ENCODE measurements at regions not wholly inside any gene's neighbourhood (a gene's known extent, or its start where the extent isn't known, plus 50 kb on each side); places are given as distances from the start of the nearest gene placed in this dataset.
"Not testable (repeated sequence)": the region's sequence is repeated elsewhere in the genome, so short reads cannot be mapped to it uniquely, and the experiment has no call there.

DNA sequence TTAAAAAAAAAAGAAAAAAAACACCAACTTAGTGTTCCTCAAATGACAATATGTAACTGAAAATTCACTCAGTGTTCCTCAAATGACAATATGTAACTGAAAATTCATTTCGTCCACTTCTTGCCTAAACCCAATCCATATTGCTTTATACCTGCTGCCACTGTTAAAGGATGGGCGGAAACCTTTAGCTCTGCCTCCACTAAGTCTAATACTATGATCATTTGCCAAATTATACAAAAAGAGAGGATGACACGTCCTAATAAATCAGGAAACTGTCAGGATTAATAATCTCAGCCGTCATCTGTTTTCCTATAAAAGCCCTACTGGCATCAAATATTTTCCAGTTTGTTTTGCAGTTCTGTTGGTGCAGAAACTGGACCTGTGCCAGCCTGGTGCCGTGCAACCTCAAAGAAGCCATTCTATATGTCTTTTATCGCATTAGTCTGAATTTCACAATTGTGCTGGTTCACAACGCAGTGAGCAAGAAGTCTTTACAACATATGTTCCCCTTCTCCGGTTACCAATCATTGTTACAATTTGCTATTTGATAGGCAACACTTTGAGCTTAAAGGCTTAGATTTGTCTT lies 160.4 kb upstream of the KCNH8 start:
- DNase-seq, result no peak

- no peak for DNase-seq
These were observed 161.2 kb upstream of the KCNH8 start for GRCh38 chr3:18987070-18987469.

- DNase-seq, result no peak
These were observed 165.4 kb upstream of the KCNH8 start for GRCh38 chr3:18982920-18983319.

DNA sequence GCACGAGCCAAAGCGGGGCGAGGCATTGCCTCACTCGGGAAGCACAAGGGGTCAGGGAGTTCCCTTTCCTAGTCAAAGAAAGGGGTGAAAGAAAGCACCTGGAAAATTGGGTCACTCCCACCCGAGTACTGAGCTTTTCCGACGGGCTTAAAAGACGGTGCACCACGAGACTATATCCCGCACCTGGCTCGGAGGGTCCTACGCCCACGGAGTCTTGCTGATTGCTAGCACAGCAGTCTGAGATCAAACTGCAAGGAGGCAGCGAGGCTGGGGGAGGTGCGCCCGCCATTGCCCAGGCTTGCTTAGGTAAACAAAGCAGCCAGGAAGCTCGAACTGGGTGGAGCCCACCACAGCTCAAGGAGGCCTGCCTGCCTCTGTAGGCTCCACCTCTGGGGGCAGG lies 172.2 kb upstream of the KCNH8 start:
- not testable (repeated sequence) for DNase-seq

GRCh38 chr3:18968120-18968519 lies 180.2 kb upstream of the KCNH8 start:
- DNase-seq, result no peak

- no peak for DNase-seq
These were observed 182.5 kb upstream of the KCNH8 start for GRCh38 chr3:18965781-18966180.

GRCh38 chr3:18964640-18965039 lies 183.7 kb upstream of the KCNH8 start:
- DNase-seq, result no peak

DNA sequence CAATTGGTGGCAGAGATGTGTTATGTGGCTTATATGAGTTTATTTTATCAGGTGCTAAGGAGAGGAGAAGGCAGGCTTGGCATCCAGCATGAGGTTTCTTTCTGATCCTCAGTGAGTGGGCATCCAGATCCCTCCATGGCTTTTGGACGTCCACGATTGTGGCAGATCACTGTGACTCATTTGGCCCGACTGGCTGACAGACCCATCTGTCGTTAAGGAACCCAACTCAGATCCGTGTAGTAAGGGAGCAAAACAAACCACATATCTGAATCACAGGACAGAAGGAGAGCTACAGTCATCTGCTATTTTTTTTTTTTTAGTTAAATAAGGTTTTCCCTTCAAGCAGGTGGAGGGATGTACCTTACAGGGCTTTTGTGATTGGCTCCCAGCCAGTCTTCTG lies 197.0 kb upstream of the KCNH8 start:
- DNase-seq, result no peak

DNA sequence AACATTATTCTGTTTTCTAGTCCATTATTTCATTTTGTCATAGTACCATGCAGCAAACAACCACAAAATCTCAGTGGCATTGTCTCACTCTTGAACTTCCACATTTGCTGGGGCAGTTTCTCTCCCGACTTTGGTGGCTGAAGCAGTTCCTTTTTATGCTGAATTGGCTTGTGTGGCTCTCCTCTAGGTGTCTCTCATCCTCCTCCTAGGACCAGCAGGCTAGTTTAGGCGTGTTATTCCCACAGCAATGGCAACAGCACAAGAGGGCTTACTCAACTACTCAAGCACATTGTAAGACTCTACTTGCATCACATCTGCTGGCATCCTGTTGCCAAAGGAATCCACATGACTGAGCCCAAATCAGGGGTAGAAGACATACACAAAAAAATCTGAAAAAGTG lies 201.8 kb upstream of the KCNH8 start:
- no peak for DNase-seq

- no peak for DNase-seq
These were observed 210.7 kb upstream of the KCNH8 start for GRCh38 chr3:18937574-18937973.

DNA sequence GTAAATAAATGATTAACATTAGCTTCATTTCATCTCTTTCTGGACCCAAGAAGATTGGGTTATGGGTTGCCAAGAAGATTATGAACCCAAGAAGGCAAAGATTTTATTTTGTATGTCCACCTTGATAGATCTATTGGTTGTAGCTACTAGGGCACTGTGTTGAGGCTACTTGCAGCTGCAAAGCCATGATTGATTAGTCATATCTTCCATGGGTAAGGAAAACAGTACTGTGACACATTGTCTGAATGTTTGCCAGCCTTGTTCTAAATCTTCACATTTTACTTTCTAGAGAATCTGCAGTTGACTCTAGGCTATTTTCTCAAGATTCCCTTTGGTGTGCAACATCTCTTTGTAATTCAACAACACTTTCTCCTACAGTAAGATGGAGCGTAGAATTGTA lies 229.2 kb upstream of the KCNH8 start:
- DNase-seq, result no peak

DNA sequence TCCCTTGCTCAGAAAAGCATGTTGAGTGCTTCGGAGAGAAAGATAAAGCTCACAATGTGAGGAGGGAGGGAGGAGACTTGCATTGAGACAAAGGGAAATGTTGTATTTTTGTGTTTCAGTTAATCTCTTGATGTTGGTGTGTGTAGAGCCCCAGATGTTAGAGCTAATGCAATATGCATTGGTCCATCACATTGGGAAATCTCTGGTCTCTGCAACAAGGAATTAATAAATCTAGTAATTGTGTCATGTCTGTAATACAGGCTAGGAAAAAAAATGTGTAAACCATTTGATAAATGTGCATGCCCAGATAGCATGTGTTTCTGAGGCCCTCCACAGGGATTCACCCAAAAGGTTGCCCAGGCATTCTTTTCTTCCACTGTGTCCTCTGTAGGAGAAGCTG lies 230.4 kb upstream of the KCNH8 start:
- DNase-seq, result no peak

DNA sequence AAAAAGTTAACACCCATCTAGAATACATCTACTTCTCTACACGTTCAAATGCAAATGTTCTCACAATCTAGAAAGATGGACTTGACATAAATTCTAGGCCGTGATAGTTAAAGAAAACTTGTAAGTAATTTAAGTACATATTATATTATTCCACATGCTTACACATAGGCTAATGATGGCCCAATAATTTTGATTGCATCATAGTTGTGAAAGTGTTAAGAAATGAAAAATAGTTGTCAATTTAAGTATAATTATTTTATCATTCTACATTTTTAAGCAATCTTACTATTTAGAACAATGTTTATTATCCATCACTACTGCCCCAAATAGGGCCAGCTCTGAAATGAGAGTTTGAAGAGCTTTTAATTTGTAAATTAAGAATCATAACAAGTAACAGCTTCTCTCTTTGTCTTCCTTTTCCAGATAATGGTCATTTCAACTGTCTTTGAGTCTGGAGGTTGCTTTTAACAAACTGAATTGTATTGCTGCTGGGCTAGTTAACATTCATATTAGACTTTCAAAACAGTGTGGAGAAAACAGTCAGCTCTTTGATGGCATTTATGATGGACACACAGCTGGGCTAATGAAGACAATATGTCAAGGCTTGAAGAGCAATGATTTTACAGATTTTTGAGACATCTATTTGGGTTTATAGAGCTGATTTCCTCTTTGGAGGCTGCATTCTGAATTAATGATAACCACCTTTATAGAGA lies 246.1 kb upstream of the KCNH8 start:
- DNase-seq, result no peak

DNA sequence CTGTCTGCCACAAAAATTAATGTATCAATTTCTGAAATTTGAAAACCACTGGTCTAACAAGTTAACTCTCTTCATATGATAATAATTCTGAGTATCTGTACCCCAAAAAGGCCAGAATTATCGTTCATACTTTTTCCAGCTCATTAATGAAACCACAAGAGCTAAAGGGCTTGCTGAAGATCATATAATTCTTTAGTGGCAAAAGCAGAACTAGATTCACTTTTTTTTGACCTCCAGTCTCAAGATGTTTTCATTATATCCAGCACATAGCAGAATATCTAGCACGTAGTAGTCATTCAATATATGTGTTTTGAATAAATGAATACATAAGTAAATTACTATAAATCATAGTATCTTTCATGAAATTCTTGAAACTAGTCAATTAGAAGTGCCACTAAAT lies 246.7 kb upstream of the KCNH8 start:
- DNase-seq, result no peak

GRCh38 chr3:18900994-18901393 lies 247.3 kb upstream of the KCNH8 start:
- DNase-seq, result no peak

DNA sequence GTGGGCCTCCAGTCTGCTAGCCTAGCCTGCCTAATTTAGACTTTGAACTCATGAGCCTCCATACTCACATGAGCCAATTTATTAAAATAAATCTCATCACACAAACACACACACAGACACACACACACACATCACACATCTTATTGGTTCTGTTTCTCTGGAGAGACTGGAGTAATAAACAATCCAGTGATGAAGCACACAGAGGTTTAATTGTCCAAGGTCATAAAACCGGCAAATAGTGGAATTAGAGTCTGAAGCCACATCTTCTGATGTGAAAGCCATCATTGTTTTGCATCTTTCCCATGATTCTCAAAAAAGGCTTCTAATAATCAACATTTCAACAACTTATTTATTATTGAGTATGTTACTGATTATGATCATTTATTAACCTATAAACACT lies 249.4 kb upstream of the KCNH8 start:
- DNase-seq, result no peak

GRCh38 chr3:18892756-18893155 lies 255.6 kb upstream of the KCNH8 start:
- DNase-seq, result no peak

GRCh38 chr3:18892047-18892446 lies 256.3 kb upstream of the KCNH8 start:
- DNase-seq, result no peak

- DNase-seq, result peak; percentile 34
These were observed 256.7 kb upstream of the KCNH8 start for GRCh38 chr3:18891641-18892040.

- DNase-seq, result no peak
These were observed 257.9 kb upstream of the KCNH8 start for GRCh38 chr3:18890449-18890848.

DNA sequence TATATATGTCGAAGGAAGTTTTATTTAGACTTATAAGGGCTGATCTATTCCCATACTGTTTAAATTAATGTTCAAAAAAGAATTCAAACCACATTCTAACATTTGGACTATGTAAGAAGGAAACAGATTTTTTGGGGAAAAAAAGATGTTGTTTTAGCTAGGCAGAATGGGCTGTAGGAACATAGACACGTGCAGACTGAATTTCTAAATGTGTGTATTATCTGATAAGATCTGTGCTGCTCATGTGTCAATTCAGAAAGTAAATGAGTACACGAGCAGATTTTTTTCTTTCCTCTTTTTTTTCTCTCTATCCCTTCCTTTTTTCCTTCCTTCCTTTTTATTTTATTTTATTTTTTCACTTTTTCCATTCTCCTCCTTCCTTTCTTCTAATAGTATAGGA lies 259.5 kb upstream of the KCNH8 start:
- DNase-seq, result no peak

DNA sequence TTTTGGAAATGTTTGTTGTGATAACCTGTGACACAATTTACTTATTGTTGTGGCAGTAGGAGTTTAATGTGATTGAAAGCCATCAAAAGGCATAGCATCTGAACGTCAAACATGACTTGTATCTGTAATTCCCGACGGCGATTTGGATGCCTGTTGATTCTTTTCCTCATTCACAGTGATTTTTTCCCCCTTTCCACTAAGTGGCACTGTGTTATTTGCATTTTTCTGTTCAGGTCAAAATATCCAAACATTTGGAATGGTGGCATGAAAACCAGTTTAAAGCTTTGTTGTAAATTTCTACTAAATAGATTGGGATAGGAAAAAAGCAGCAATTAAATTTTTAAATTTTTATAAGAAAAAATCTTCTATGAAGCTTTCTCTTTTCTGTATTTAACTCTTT lies 259.9 kb upstream of the KCNH8 start:
- DNase-seq, result no peak

DNA sequence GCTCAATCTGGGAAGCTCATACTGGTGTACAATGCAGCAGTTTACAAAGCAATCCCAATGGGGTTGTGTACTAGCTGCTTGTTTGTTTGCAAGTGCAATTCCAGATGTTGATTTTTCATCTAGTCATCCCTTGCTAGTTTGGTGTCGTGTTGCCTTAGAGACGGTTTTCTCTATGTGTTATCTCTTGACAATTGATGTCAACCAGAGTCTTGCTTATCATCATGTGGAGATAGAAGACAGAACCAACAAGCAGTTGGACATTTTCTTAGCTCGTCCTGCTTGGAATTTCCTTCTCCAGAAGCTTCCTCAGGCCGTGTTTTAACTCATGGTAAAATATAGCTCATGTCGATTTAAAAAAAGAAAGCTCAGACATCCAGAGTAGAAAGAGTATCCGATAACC lies 262.0 kb upstream of the KCNH8 start:
- DNase-seq, result no peak

DNA sequence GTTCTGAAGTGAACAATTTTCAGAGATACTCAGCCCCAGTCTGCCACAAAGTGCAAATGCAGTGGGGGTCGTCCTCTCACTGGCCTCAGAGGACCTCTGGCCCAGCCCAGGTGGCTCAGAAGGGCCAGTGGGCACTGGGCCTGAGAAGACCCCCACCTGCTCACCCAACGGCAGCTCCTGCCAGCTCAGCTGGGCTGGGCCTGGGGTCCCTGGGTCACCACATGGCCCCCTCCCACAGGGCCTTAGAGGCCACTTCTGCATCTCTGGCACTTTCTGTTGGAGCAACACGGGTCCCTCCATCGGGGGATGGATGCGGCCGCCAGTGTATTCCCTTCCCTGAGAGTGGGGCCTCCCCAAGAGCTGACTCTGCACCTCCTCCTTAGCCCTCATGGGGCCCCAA lies 262.7 kb upstream of the KCNH8 start:
- no peak for DNase-seq

- DNase-seq, result no peak
These were observed 264.7 kb upstream of the KCNH8 start for GRCh38 chr3:18883571-18883970.

Data from stimulated activated CD8-positive, alpha-beta memory T cell treated with anti-CD3 and anti-CD28 coated beads, Interleukin-4, amount 100 ng/mL, for 48 hours (primary cell).